GM18870 (cell line): ENCODE measurements at regions not wholly inside any gene's neighbourhood (a gene's known extent, or its start where the extent isn't known, plus 50 kb on each side); places are given as distances from the start of the nearest gene placed in this dataset.

Experiments used
- ATAC-seq: cut with Tn5 transposase; IDR thresholded peaks from one replicate; pipeline ENCODE4 v1.9.1; 2021; ENCODE audit warnings: moderate library complexity; ENCODE audit not compliant: unreplicated experiment

- ATAC-seq: no peak
These were observed 672.8 kb upstream of the ID2 start for GRCh38 chr2:8009010-8009597.

DNA sequence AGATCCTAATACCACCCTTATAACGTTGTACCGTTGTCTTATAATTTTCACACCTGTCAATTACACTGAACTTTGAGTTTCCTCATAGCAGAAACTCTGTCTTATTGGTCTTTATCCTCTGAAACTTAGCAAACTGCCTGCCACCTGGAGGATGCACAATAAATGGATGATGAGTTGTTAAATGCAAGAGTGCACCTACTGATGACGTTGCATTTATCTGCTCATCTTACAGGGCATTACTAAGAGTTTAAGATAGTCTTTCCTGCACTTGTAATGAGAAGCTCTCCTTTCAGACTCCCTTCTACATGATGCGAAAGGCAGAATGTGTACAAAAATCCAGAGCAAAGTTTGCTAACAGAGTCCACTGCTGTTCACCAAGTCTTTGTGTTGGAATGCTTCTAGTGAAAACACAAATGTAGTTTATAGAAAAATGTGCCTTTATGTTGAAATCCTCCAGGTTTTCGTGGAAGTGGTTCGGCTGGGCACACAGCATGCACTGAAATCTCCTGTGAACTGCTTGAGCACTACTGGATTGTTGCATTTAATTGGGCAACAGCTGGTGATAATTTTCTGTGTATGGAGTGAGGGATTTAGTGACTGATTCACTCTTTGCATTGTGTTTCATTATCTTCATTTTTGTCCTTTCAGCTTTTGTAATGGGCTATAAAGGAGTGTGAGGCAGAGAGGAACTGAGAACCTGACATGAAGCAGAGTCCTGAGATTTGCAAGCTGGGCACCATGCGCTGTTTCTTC lies 665.8 kb upstream of the ID2 start:
- ATAC-seq: no peak

- no peak for ATAC-seq
These were observed 665.2 kb upstream of the ID2 start for GRCh38 chr2:8016688-8017087.

- ATAC-seq: no peak
These were observed 662.9 kb upstream of the ID2 start for GRCh38 chr2:8018956-8019355.

DNA sequence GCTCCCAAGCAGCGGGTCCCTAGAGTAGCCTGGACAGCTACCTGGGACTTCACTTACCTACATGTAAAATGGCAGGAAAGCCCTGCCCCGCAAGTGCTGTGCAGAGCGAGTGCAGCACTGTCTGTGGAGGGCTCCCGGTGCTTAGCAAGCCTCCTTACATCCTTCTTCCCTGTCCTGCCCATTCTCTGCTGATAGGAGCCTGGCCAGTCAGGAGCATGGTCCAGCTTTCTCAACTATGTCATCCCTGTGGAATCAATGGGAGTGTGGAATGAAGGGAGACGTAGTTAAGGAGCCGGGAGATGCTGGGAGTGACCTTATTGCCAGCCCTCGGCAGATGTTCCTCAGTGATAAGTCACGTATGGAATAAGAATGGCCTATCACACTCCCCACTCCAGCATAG lies 661.9 kb upstream of the ID2 start:
- ATAC-seq: no peak

- no peak for ATAC-seq
These were observed 659.9 kb upstream of the ID2 start for GRCh38 chr2:8021921-8022320.

GRCh38 chr2:8022908-8023640 lies 658.8 kb upstream of the ID2 start:
- peak; percentile 85 for ATAC-seq

DNA sequence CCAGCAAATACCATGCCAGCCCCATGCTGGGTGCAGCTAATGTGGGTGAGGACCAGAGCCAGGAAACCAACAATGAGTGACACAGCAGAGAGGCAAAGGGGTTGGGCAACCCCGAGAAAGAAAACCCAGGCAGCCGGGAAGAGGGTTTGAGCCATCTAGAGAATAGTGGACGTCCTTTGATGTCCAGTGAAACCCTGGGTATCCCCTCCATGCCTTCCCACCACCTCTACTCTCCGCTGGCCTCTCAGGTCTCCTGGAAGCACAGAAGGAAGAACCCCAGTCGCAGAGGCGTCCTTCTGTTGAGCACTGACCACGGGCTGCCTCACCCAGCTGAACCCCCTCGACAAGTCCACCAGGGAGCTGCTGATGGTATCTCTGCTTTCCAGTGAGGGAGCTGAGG lies 657.4 kb upstream of the ID2 start:
- no peak for ATAC-seq

GRCh38 chr2:8026381-8026780 lies 655.5 kb upstream of the ID2 start:
- ATAC-seq: no peak

- ATAC-seq: no peak
These were observed 654.5 kb upstream of the ID2 start for GRCh38 chr2:8027387-8027786.

GRCh38 chr2:8028036-8028435 lies 653.8 kb upstream of the ID2 start:
- no peak for ATAC-seq

DNA sequence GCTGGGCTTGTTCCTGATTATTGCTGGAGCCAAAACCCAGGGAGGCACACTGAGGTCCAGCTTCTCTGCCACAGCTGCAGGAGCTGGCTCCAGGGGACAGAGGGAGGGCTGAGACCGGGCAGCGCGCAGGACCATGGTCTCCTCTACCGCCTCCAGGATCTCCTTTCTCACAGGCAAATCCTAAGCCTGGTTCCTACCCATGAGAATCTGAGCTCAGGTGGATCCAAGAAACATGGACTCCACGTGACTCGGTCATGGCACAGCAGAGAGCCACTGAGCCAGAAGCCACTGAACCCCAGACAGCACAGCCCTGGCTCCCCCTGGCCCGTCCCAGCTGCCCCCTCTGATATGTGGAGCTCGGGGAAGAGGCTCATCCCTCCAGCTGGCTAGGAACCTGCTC lies 653.4 kb upstream of the ID2 start:
- ATAC-seq: no peak

- ATAC-seq: no peak
These were observed 652.9 kb upstream of the ID2 start for GRCh38 chr2:8028981-8029380.

- no peak for ATAC-seq
These were observed 651.1 kb upstream of the ID2 start for GRCh38 chr2:8030573-8031303.

DNA sequence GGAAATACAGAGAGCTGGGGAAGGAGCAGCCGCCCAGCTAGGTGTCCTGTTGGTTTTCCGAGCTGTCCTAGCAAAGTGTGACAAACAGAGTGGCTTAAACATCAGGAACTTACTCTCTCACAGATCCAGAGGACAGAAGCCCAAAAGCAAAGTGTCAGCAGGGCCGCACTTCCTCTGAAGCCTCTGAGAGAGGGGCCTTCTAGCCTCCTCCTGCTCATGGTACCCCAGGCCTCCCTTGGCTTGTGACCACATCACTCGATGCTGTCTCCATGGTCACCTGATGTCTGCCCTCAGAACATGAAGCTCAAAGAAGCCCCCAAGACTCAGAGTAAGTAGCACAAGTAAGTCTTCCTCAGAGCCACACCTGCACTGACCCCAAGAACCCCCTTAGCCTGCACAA lies 650.5 kb upstream of the ID2 start:
- ATAC-seq: no peak

- ATAC-seq: no peak
These were observed 648.2 kb upstream of the ID2 start for GRCh38 chr2:8033546-8034096.

- no peak for ATAC-seq
These were observed 645.5 kb upstream of the ID2 start for GRCh38 chr2:8036366-8036765.

DNA sequence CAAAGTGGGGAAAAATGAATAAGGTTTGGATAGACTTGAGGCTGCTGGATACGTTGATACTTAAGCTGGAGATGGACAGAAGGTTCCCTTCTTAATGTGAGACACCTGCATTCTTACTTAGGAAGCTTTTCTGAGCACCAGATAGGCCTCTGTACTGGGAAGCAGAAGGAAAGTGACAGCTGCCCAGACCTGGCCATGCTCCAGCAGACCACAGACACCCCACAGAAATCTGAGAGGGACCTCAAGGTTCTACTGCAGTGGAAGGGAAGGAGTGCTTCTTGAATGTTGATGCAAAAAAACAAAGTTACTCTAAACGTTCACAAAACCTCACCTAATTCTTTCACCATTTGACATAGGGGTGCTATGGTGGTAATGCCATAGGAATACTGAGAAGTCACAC lies 642.1 kb upstream of the ID2 start:
- no peak for ATAC-seq

GRCh38 chr2:8043295-8043694 lies 638.6 kb upstream of the ID2 start:
- no peak for ATAC-seq

DNA sequence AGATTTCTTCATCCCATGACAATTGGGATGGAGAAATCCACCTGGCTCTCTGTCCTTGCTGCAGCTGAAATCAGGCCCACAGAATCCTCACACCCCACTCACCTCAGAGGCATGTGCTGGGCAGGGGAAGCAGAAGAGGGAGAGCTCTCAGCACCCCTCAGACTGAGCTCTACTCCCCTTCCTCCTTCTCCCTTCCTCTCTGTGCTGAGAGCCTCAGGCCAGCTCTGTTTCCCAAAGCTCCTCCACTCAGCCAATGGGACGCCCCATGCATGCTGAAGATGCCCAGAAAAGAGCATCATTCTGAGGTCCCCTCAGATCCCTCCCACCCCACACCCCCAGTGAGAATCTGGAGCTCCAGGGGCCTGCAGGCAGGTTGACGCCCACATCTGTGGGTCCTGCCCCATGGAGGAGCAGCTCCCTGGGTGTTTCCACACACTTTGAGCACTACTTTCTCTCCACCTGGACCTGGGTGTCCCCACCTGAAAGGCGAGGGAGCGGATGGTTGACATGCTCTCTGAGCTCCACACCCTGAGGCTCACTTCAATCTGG lies 637.7 kb upstream of the ID2 start:
- ATAC-seq: no peak

DNA sequence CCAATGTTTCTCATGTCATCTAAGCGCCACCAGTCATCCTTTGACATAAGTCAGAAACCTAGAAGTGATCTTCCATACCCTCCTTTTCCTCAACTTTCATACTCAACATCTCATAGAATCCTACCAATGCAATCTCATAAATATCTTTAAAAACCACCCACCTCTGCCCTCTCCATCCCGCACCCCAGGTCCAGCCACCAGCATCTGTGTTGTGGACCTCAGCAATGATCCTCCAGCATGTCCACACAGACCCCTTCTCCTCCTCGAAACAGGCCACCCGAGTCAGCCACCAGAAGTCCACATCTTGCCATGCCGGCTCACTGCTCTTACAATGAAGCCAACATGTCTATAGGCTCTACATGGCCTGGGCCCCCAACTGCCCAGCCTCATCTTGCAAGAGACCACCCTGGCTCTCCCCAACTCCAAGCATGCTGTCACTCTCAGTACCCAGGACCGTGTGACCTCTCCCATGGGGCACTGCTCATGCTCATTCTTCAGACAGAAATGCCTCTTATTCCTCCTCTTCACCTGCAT lies 636.7 kb upstream of the ID2 start:
- no peak for ATAC-seq
